HCT116 (cell line): ENCODE measurements at regions not wholly inside any gene's neighbourhood (a gene's known extent, or its start where the extent isn't known, plus 50 kb on each side); places are given as distances from the start of the nearest gene placed in this dataset.

Experiments used
- EZH2 ChIP-seq: fragments of 200-600 bp; sonication (generic); IDR thresholded peaks from 2 replicates; pipeline ENCODE4 v1.6.1; 2017; ENCODE audit warnings: antibody characterized with exemption, mixed run types
- EZH2phosphoT487 ChIP-seq: fragments of 200-600 bp; IDR thresholded peaks from 2 replicates; pipeline ENCODE4 v1.6.1; 2018; ENCODE audit warnings: antibody characterized with exemption, borderline replicate concordance
- POLR2A ChIP-seq: IDR thresholded peaks from 2 replicates; pipeline ENCODE4 v1.7.0; 2011; ENCODE audit warnings: borderline replicate concordance; ENCODE audit not compliant: insufficient read depth, insufficient read length; ENCODE audit errors: extremely low read depth
- YY1 ChIP-seq: IDR thresholded peaks from 2 replicates; pipeline ENCODE4 v1.6.1; 2011; ENCODE audit warnings: low read length, low read depth, moderate library complexity, mild to moderate bottlenecking; ENCODE audit not compliant: insufficient replicate concordance; ENCODE audit errors: extremely low read depth
- TF ChIP-seq, protein P1 (sequence below), 3 experiments: fragments of 200-600 bp in 1 of 3; sonication (generic) in 1 of 3; IDR thresholded peaks in 2 of 3; conservative IDR thresholded peaks in 1 of 3; 2 replicates each; pipeline ENCODE4 v1.5.1; 2012 to 2017; ENCODE audit warnings: low read depth in 2 of 3, low read length in 2 of 3, antibody characterized with exemption in 1 of 3, borderline replicate concordance in 1 of 3, control low read depth in 1 of 3, mild to moderate bottlenecking in 1 of 3, mixed read lengths in 1 of 3, mixed run types in 1 of 3, moderate library complexity in 1 of 3; ENCODE audit not compliant: insufficient read depth in 1 of 3

DNA sequence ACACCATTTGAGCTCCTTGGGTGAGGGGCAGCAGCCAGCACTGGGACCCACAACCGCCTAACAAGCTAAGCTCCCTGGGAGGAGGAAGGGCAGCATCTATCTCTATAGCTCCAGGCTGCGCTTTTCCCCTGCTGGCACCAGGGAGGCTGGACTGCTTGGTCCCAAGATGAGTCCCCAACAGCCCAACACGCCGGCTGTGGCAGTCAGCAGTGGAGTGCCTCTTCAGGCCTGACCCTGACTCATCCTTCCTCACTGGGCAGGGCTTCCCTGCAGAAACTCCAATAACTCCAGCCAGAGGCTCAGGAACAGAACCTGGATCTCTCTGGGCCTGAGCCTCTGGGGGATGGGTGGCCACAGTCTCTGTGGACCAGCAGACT, 113.7 kb upstream of the ADAMTS16 start:
- TF ChIP-seq EZH2phosphoT487 (no peak), POLR2A (no peak), YY1 (no peak), EZH2 (no peak)
- TF ChIP-seq, protein P1, sequence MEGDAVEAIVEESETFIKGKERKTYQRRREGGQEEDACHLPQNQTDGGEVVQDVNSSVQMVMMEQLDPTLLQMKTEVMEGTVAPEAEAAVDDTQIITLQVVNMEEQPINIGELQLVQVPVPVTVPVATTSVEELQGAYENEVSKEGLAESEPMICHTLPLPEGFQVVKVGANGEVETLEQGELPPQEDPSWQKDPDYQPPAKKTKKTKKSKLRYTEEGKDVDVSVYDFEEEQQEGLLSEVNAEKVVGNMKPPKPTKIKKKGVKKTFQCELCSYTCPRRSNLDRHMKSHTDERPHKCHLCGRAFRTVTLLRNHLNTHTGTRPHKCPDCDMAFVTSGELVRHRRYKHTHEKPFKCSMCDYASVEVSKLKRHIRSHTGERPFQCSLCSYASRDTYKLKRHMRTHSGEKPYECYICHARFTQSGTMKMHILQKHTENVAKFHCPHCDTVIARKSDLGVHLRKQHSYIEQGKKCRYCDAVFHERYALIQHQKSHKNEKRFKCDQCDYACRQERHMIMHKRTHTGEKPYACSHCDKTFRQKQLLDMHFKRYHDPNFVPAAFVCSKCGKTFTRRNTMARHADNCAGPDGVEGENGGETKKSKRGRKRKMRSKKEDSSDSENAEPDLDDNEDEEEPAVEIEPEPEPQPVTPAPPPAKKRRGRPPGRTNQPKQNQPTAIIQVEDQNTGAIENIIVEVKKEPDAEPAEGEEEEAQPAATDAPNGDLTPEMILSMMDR (IDR thresholded peaks at IDR 0.05 in 2 of 3, conservative IDR thresholded peaks at IDR 0.05 in 1 of 3; ENCODE audit: borderline replicate concordance in 1 of 3, insufficient read depth in 1 of 3, low read depth in 2 of 3, low read length in 2 of 3), result no peak
